ENCODE measurements at regions not wholly inside any gene's neighbourhood (a gene's known extent, or its start where the extent isn't known, plus 50 kb on each side); places are given as distances from the start of the nearest gene placed in this dataset.

GRCh38 chr20:40739841-40740240 lies 50.8 kb upstream of the MAFB start:
- TF ChIP-seq, protein P1, sequence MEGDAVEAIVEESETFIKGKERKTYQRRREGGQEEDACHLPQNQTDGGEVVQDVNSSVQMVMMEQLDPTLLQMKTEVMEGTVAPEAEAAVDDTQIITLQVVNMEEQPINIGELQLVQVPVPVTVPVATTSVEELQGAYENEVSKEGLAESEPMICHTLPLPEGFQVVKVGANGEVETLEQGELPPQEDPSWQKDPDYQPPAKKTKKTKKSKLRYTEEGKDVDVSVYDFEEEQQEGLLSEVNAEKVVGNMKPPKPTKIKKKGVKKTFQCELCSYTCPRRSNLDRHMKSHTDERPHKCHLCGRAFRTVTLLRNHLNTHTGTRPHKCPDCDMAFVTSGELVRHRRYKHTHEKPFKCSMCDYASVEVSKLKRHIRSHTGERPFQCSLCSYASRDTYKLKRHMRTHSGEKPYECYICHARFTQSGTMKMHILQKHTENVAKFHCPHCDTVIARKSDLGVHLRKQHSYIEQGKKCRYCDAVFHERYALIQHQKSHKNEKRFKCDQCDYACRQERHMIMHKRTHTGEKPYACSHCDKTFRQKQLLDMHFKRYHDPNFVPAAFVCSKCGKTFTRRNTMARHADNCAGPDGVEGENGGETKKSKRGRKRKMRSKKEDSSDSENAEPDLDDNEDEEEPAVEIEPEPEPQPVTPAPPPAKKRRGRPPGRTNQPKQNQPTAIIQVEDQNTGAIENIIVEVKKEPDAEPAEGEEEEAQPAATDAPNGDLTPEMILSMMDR (conservative IDR thresholded peaks at IDR 0.05 in 1 of 2, IDR thresholded peaks at IDR 0.05 in 1 of 2; ENCODE audit: extremely low read depth in 1 of 2, insufficient read depth in 1 of 2, low read depth in 1 of 2, low read length in 2 of 2) = no peak
- no peak for TF ChIP-seq EZH2 (IDR thresholded peaks at IDR 0.05; ENCODE audit: borderline replicate concordance, low read length)

All from mammary epithelial cell (primary cell).